Sigmoid colon (tissue), 6 donors: ENCODE measurements at regions not wholly inside any gene's neighbourhood (a gene's known extent, or its start where the extent isn't known, plus 50 kb on each side); places are given as distances from the start of the nearest gene placed in this dataset.

Experiments used
- DNase-seq: peaks from one replicate; pipeline ENCODE4 v3.0.0-alpha.2; 2019
- H3K27ac ChIP-seq, 4 donors: fragments of 200-600 bp; sonication (generic); one replicate each; pipeline ENCODE4 v1.5.1; 2016 to 2019; ENCODE audit warnings: mild to moderate bottlenecking in 1 of 4
- H3K27me3 ChIP-seq, 3 donors: fragments of 200-600 bp; sonication (generic); one replicate each; pipeline ENCODE4 v1.5.1; 2019; ENCODE audit warnings: mild to moderate bottlenecking in 1 of 3
- H3K36me3 ChIP-seq, 4 donors: fragments of 200-600 bp; sonication (generic); one replicate each; pipeline ENCODE4 v1.5.1; 2016 to 2019
- H3K4me1 ChIP-seq, 4 donors: fragments of 200-600 bp; sonication (generic); one replicate each; pipeline ENCODE4 v1.5.1; 2017 to 2019
- H3K4me3 ChIP-seq, 4 donors: fragments of 200-600 bp; sonication (generic); one replicate each; pipeline ENCODE4 v1.5.1; 2017 to 2019; ENCODE audit warnings: mild to moderate bottlenecking in 2 of 4, moderate library complexity in 1 of 4
- H3K9me3 ChIP-seq, 4 donors: fragments of 200-600 bp in 3 of 4; sonication (generic) in 3 of 4; one replicate each; pipeline versions ENCODE4 v1.5.1 to v1.6.1; 2013 to 2019
- EP300 ChIP-seq, 4 donors: sonication (generic); formaldehyde crosslinking; IDR thresholded peaks; one replicate each; pipeline ENCODE4 v1.6.1; 2017; ENCODE audit warnings: antibody characterized with exemption in 4 of 4
- POLR2A ChIP-seq, 2 donors: fragments of 450-650 bp; IDR thresholded peaks; one replicate each; pipeline ENCODE4 v1.6.1; 2016; ENCODE audit warnings: antibody characterized with exemption in 2 of 2, mild to moderate bottlenecking in 2 of 2, moderate library complexity in 2 of 2
- POLR2AphosphoS5 ChIP-seq, 4 donors: sonication (generic); formaldehyde crosslinking; IDR thresholded peaks; one replicate each; pipeline ENCODE4 v1.6.1; 2017; ENCODE audit warnings: antibody characterized with exemption in 4 of 4
- WGBS, 2 donors: extraction: QIAGEN DNeasy Blood & Tissue Kit; methylation state at CpG; one replicate each; pipeline ENCODE4 v1.1.7; 2013; 5-methylcytosine and 5-hydroxymethylcytosine counted together
- intact Hi-C: fragments of 100-400 bp; cut with DNase I; formaldehyde crosslinking; loops from one replicate; pipeline ENCODE4 v1.15.1; 2023
- TF ChIP-seq, protein P1 (sequence below), 4 experiments: fragments of 450-650 bp in 3 of 4; fragments of 200-600 bp in 1 of 4; IDR thresholded peaks; one replicate each; pipeline ENCODE4 v1.5.1; 2016 to 2019; ENCODE audit warnings: antibody characterized with exemption in 4 of 4, mild to moderate bottlenecking in 3 of 4, moderate library complexity in 2 of 4
- donor health status: healthy with polysubstance abuse.
- donor health status: healthy.

DNA sequence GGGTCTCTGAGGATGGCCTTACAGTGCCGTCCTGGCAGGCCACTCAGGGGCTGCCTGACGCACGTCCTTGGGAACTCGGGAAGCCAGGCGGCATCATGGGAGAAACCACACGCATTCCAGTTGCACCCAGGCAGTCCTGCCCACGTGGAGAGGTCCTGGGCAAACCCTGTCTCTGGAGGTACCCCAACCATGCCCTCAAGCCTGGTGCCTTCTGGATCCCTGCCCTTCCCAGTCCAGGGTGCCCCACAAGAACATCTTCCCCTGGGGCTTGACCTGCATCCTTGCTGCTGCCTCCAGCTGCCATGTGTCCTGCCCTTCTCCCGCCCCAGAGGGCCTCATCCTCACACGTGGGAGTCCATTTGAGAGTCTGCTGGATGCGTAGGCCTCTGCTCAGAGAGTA is 200.3 kb upstream of the PPP2R2D start:
- Histone ChIP-seq H3K4me1 (no peaks in the 10 kb centered on the region), H3K27ac (no peak overlapping the region), H3K9me3 (no peaks in the 10 kb centered on the region), H3K4me3 (no peak overlapping the region), H3K27me3 (peaks cover 0 to 18% (median 5%) of the 10 kb centered on the region in 3 donors), H3K36me3 (no peaks in the 10 kb centered on the region)
- TF ChIP-seq EP300 (IDR thresholded peaks at IDR 0.05) = no peak
- no peak for TF ChIP-seq POLR2A (IDR thresholded peaks at IDR 0.05)
- TF ChIP-seq POLR2AphosphoS5 (IDR thresholded peaks at IDR 0.05) = no peak
- TF ChIP-seq, protein P1, sequence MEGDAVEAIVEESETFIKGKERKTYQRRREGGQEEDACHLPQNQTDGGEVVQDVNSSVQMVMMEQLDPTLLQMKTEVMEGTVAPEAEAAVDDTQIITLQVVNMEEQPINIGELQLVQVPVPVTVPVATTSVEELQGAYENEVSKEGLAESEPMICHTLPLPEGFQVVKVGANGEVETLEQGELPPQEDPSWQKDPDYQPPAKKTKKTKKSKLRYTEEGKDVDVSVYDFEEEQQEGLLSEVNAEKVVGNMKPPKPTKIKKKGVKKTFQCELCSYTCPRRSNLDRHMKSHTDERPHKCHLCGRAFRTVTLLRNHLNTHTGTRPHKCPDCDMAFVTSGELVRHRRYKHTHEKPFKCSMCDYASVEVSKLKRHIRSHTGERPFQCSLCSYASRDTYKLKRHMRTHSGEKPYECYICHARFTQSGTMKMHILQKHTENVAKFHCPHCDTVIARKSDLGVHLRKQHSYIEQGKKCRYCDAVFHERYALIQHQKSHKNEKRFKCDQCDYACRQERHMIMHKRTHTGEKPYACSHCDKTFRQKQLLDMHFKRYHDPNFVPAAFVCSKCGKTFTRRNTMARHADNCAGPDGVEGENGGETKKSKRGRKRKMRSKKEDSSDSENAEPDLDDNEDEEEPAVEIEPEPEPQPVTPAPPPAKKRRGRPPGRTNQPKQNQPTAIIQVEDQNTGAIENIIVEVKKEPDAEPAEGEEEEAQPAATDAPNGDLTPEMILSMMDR (IDR thresholded peaks at IDR 0.05) = no peak
- DNase-seq = no peak
- intact Hi-C loops = no loop called here
- 81 to 83% methylated on average over 10 of the region's 10 CpGs for WGBS, 2 donors

- H3K36me3 ChIP-seq = no peaks in the 10 kb centered on the region
- H3K4me1 ChIP-seq = no peaks in the 10 kb centered on the region
- 85 to 86% methylated on average over 15 of the region's 15 CpGs for WGBS, 2 donors
- no peak for DNase-seq
- no peak overlapping the region for H3K27ac ChIP-seq
- H3K27me3 ChIP-seq = peaks cover 0 to 18% (median 5%) of the 10 kb centered on the region in 3 donors
- H3K4me3 ChIP-seq = no peak overlapping the region
- intact Hi-C loops = no loop called here
- H3K9me3 ChIP-seq = peaks cover 0 to 3% (median 0%) of the 10 kb centered on the region in 4 donors
- no peak for TF ChIP-seq EP300 (IDR thresholded peaks at IDR 0.05)
- TF ChIP-seq, protein P1 (IDR thresholded peaks at IDR 0.05) = no peak
- TF ChIP-seq POLR2AphosphoS5 (IDR thresholded peaks at IDR 0.05) = no peak
- TF ChIP-seq POLR2A (IDR thresholded peaks at IDR 0.05) = no peak
Observed at GRCh38 chr10:131701131-131701947, 199.5 kb upstream of the PPP2R2D start.

- no peak overlapping the region for H3K4me3 ChIP-seq
- H3K9me3 ChIP-seq = peaks cover 0 to 12% (median 7%) of the 10 kb centered on the region in 4 donors
- no peaks in the 10 kb centered on the region for H3K4me1 ChIP-seq
- peaks cover 0 to 18% (median 5%) of the 10 kb centered on the region in 3 donors for H3K27me3 ChIP-seq
- DNase-seq = no peak
- intact Hi-C loops = no loop called here
- no peaks in the 10 kb centered on the region for H3K36me3 ChIP-seq
- no peak overlapping the region for H3K27ac ChIP-seq
- 68 to 83% methylated on average over 23 of the region's 23 CpGs for WGBS, 2 donors
- no peak for TF ChIP-seq POLR2AphosphoS5 (IDR thresholded peaks at IDR 0.05)
- TF ChIP-seq EP300 (IDR thresholded peaks at IDR 0.05) = no peak
- TF ChIP-seq, protein P1 (IDR thresholded peaks at IDR 0.05) = no peak
- no peak for TF ChIP-seq POLR2A (IDR thresholded peaks at IDR 0.05)
Observed at GRCh38 chr10:131702531-131703356, 198.1 kb upstream of the PPP2R2D start.

DNA sequence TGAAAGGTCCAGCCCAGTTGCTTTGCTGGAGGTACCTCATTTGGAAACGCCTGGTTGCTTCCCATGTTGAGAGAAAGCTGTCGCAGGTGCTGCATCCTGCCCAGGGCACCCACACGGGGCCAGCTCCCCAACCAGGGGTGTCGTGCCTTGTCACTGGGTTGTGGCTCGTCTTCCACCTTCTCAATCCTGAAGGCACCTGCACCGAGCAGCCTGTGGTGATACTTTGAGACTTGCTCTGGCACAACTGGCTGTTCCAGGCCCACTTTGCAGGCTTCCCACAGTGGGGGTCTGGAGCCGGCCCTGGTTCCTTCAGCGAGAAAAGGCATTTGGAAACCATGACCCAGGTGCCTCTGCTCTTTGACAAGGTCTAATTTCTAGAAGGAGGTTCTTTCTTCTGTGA is 197.3 kb upstream of the PPP2R2D start:
- DNase-seq = no peak
- Histone ChIP-seq H3K4me3 (no peak overlapping the region), H3K36me3 (no peaks in the 10 kb centered on the region), H3K27me3 (peaks cover 0 to 18% (median 5%) of the 10 kb centered on the region in 3 donors), H3K27ac (no peak overlapping the region), H3K9me3 (peaks cover 0 to 13% (median 7%) of the 10 kb centered on the region in 4 donors), H3K4me1 (no peaks in the 10 kb centered on the region)
- TF ChIP-seq POLR2AphosphoS5 (IDR thresholded peaks at IDR 0.05) (no peak), POLR2A (IDR thresholded peaks at IDR 0.05) (no peak), EP300 (IDR thresholded peaks at IDR 0.05) (no peak)
- TF ChIP-seq, protein P1 (IDR thresholded peaks at IDR 0.05) = no peak
- intact Hi-C loops = no loop called here
- 82 to 85% methylated on average over 8 of the region's 8 CpGs for WGBS, 2 donors
